HFFc6 (cell line): ENCODE measurements at regions not wholly inside any gene's neighbourhood (a gene's known extent, or its start where the extent isn't known, plus 50 kb on each side); places are given as distances from the start of the nearest gene placed in this dataset.
A peak's percentile ranks its signal among the peaks of the same experiment; 100 is the strongest.
"Not testable (repeated sequence)": the region's sequence is repeated elsewhere in the genome, so short reads cannot be mapped to it uniquely, and the experiment has no call there.

ENCODE experiments used
- DNase-seq: peaks from one replicate; pipeline ENCODE4 v3.0.0-alpha.2; 2018
- H3K27ac Mint-ChIP-seq: 2 replicates; pipeline ENCODE4 v1.8.0; 2020; ENCODE audit warnings: mild to moderate bottlenecking, mixed read lengths
- H3K27me3 Mint-ChIP-seq: 2 replicates; pipeline ENCODE4 v1.8.0; 2021; ENCODE audit warnings: mild to moderate bottlenecking, moderate library complexity, mixed read lengths; ENCODE audit not compliant: insufficient read depth
- H3K36me3 Mint-ChIP-seq: 2 replicates; pipeline ENCODE4 v1.8.0; 2021; ENCODE audit warnings: low read depth, mixed read lengths
- H3K4me1 Mint-ChIP-seq: 2 replicates; pipeline ENCODE4 v1.8.0; 2020; ENCODE audit warnings: low read depth, mixed read lengths
- H3K4me3 Mint-ChIP-seq: 2 replicates; pipeline ENCODE4 v1.8.0; 2020; ENCODE audit warnings: mild to moderate bottlenecking, moderate library complexity, mixed read lengths
- H3K9me3 Mint-ChIP-seq: 2 replicates; pipeline ENCODE4 v1.8.0; 2020; ENCODE audit warnings: mild to moderate bottlenecking, mixed read lengths
- TF ChIP-seq, protein P1 (sequence below): fragments of 200-600 bp; sonication (generic); IDR thresholded peaks from 2 replicates; pipeline ENCODE4 v1.5.0; 2021; ENCODE audit warnings: antibody characterized with exemption, mild to moderate bottlenecking

DNA sequence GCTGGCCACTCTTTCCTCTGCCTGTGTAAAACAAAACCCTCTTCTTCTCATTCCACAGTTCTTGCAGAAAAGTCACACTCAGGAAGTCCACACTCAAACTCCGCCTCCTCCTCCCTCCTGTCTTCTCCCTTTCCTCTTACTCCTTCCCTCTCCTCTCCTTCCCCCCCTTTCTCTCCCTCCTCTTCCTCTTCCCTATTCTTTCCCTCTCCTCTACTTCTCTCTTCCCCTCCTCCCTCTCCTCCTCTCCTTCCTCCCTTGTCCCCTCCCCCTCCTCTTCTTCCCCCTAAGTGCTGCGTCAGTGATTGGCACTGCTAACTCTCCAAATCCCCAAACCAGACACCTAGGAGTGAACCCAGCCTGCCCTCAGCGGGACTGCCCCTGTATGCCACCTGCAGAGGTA lies 67.0 kb downstream of the ZNF467 start:
- Mint-ChIP-seq H3K4me3 (no peak overlapping the region), H3K4me1 (peaks cover 10% of the 10 kb centered on the region; the same call in 1 of the 2 replicates), H3K27ac (no peak overlapping the region), H3K36me3 (peaks cover 14% of the 10 kb centered on the region), H3K27me3 (peaks cover 9% of the 10 kb centered on the region), H3K9me3 (peaks cover 20% of the 10 kb centered on the region)
- DNase-seq, result no peak
- TF ChIP-seq, protein P1, sequence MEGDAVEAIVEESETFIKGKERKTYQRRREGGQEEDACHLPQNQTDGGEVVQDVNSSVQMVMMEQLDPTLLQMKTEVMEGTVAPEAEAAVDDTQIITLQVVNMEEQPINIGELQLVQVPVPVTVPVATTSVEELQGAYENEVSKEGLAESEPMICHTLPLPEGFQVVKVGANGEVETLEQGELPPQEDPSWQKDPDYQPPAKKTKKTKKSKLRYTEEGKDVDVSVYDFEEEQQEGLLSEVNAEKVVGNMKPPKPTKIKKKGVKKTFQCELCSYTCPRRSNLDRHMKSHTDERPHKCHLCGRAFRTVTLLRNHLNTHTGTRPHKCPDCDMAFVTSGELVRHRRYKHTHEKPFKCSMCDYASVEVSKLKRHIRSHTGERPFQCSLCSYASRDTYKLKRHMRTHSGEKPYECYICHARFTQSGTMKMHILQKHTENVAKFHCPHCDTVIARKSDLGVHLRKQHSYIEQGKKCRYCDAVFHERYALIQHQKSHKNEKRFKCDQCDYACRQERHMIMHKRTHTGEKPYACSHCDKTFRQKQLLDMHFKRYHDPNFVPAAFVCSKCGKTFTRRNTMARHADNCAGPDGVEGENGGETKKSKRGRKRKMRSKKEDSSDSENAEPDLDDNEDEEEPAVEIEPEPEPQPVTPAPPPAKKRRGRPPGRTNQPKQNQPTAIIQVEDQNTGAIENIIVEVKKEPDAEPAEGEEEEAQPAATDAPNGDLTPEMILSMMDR, result no peak

DNA sequence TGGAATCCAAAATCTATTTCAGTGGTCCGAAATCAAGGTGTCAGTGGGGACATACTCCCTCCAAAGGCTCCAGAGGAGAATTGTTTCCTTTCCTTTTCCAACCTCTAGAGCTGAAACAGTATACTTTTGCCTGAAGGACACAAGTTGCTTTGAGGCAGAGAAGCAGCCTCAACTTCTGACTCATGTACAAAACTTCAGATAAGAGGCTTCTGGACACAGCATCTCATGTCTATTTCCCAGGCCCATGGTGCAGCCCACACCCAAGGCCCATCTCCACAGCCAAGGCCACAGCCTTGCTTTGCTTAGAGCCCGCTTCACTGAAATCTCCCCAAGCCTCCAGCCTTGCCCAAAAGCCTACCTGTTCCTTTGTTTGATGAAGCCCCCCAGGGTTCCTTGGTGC lies 68.9 kb downstream of the ZNF467 start:
- Mint-ChIP-seq H3K4me3 (no peak overlapping the region), H3K27ac (no peak overlapping the region), H3K36me3 (peaks cover 2% of the 10 kb centered on the region), H3K4me1 (peaks cover 10% of the 10 kb centered on the region; the same call in 1 of the 2 replicates), H3K27me3 (peaks cover 9% of the 10 kb centered on the region), H3K9me3 (peaks cover 4% of the 10 kb centered on the region)
- peak; percentile 48 for DNase-seq
- TF ChIP-seq, protein P1, result no peak

DNA sequence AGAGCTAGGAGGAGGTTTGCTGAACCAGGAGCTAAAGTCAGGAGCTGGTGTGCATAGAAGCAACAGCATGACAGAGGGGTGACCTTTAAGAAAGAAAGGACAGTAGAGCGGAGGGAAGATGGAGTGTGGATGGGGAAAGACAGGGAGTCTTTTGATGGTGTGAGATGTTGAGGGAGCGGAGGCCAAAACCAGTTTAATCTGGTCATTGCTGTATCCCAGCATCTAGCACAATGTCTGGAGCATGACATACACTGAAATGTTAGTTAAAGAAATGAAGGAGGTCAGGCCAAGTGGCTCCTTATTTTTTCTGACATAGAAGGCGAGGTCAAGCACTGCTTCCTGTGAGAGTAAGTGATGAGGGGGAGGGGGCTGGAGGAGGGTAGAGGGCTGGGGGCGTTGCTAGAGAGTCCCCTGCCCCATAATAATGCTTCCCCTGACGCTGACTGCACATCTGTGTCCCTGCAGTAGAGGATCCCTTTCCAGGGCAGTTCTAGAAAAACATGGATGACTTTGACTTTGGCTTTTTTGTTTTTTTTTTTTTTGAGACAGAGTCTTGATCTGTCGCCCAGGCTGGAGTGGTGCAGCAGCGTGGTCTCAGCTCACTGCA lies 70.2 kb downstream of the ZNF467 start:
- Mint-ChIP-seq H3K36me3 (peaks cover 1% of the 10 kb centered on the region; the same call in 1 of the 2 replicates), H3K27ac (no peak overlapping the region), H3K9me3 (peaks cover 1% of the 10 kb centered on the region), H3K27me3 (peaks cover 10% of the 10 kb centered on the region), H3K4me3 (no peak overlapping the region), H3K4me1 (peaks cover 10% of the 10 kb centered on the region; the same call in 1 of the 2 replicates)
- TF ChIP-seq, protein P1, result no peak
- no peak for DNase-seq

DNA sequence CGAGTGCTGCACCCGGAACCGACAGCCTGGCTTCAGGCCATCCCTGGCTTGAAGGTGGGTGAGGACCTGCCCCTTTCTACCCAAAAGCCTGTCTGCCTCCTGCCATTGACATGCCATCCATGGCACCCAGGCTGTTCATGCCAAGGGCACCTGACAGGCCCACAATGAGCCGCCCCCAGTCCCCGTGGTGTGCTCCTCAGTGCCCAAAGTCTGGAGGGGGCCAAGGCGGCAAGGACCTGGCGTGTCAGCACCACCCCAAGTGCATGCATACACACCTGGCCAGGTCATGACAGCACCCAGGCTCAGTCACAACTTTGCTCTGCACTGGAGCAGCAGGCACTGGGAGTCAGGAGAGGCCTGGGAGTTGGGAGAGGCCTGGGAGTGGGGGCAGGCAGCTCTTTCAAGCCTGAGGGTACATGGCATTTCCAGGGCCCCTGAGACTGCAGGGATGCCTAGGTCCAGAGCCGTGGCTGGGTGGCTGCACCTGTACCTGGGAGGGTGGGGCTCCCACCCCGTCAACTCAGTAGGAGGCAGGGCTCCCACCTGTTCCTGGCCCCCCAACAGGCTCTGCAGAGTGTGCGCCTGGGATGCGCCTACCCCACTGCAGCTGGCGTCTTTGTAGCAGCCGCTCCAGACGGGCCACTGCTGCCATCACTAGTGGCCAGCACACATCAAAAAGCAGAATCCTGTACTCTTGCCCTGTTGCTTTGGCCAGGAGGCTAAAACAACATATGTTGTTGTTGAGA lies 71.7 kb downstream of the ZNF467 start:
- TF ChIP-seq, protein P1, result no peak
- Mint-ChIP-seq H3K9me3 (peaks cover 12% of the 10 kb centered on the region), H3K27ac (no peak overlapping the region), H3K36me3 (peaks cover 5% of the 10 kb centered on the region; the same call in 1 of the 2 replicates), H3K4me1 (peaks cover 10% of the 10 kb centered on the region; the same call in 1 of the 2 replicates), H3K4me3 (no peak overlapping the region), H3K27me3 (peaks cover 12% of the 10 kb centered on the region)
- DNase-seq, result no peak

DNA sequence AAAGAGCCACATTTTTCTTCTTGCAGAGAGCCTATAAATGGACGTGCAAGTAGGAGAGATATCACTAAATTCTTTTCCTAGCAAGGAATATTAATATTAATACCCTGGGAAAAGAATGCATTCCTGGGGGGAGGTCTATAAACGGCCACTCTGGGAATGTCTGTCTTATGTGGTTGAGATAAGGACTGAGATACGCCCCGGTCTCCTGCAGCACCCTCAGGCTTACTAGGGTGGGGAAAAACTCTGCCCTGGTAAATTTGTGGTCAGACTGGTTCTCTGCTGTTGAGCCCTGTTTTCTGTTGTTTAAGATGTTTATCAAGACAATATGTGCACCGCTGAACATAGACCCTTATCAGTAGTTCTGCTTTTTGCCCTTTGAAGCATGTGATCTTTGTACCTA lies 75.6 kb downstream of the ZNF467 start:
- not testable (repeated sequence) for H3K4me1 Mint-ChIP-seq, H3K36me3 Mint-ChIP-seq, H3K4me3 Mint-ChIP-seq, H3K27ac Mint-ChIP-seq, DNase-seq
- H3K9me3 Mint-ChIP-seq, result peaks cover 12% of the 10 kb centered on the region
- H3K27me3 Mint-ChIP-seq, result peaks cover 14% of the 10 kb centered on the region

DNA sequence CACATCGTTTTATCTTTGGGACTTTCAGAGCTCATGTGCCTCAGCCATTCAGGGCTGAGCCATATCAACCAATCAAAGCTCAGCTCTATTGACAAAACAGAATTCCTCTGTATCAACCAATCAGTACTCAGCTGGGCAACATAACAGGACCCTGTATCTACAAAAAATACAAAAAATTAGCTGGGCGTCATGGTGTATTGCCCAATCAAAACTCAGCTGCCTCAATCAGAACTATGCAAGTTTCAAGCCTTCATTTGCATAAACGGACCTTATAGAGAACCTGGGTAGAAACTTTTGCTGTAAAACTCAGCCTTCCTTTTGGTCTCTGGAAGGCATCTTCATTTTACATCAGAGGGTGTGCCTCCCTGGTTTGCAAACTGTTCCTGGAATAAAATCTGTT lies 77.1 kb downstream of the ZNF467 start:
- peaks cover 15% of the 10 kb centered on the region for H3K27me3 Mint-ChIP-seq
- H3K4me1 Mint-ChIP-seq, result no peaks in the 10 kb centered on the region
- H3K27ac Mint-ChIP-seq, result no peak overlapping the region
- DNase-seq, result no peak
- H3K36me3 Mint-ChIP-seq, result peaks cover 5% of the 10 kb centered on the region; the same call in 1 of the 2 replicates
- no peak overlapping the region for H3K4me3 Mint-ChIP-seq
- H3K9me3 Mint-ChIP-seq, result peaks cover 12% of the 10 kb centered on the region
- TF ChIP-seq, protein P1, result no peak
